ENCODE measurements at regions not wholly inside any gene's neighbourhood (a gene's known extent, or its start where the extent isn't known, plus 50 kb on each side); places are given as distances from the start of the nearest gene placed in this dataset.

GRCh38 chr9:11045589-11045988 is 432.8 kb upstream of the PTPRD start:
- TF ChIP-seq CTCF (IDR thresholded peaks at IDR 0.05; ENCODE audit: low read depth, low read length) = no peak
- Histone ChIP-seq H3K27ac (no peak overlapping the region), H3K9me3 (ENCODE audit: low read depth) (no peaks in the 10 kb centered on the region), H3K4me1 (ENCODE audit: low read depth) (no peaks in the 10 kb centered on the region), H3K27me3 (no peaks in the 10 kb centered on the region), H3K4me3 (no peak overlapping the region), H3K36me3 (no peaks in the 10 kb centered on the region)
- no peak for DNase-seq (ENCODE audit: low read depth in 1 of 2, low spot score in 1 of 2)

DNA sequence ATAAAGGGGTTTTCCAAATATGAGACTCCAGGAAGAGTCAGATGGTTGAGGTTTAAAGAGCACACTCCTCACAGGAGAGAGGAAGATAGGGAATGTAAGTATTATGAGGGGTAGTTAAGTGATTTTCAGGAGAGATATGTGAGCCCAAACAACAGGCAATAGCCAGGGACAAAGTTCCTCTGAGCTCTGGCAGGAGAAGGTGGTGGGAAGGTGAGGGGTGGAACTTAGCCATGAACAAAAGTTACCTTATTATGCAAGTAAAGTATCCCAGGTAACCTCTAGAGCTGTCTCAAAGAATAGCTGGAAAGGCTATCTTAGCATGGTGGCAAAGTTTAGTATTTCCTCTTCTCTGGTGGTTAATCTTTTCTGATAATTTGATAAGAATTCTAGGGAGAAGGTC is 450.5 kb upstream of the PTPRD start:
- H3K27me3 ChIP-seq = no peaks in the 10 kb centered on the region
- H3K4me1 ChIP-seq (ENCODE audit: low read depth) = no peaks in the 10 kb centered on the region
- no peaks in the 10 kb centered on the region for H3K36me3 ChIP-seq
- TF ChIP-seq CTCF (IDR thresholded peaks at IDR 0.05; ENCODE audit: low read depth, low read length) = no peak
- DNase-seq (ENCODE audit: low read depth in 1 of 2, low spot score in 1 of 2) = no peak
- H3K27ac ChIP-seq = no peak overlapping the region
- no peak overlapping the region for H3K4me3 ChIP-seq
- H3K9me3 ChIP-seq (ENCODE audit: low read depth) = no peaks in the 10 kb centered on the region

GRCh38 chr9:11064909-11065308 is 452.1 kb upstream of the PTPRD start:
- TF ChIP-seq CTCF (IDR thresholded peaks at IDR 0.05; ENCODE audit: low read depth, low read length) = no peak
- Histone ChIP-seq H3K9me3 (ENCODE audit: low read depth) (no peaks in the 10 kb centered on the region), H3K4me1 (ENCODE audit: low read depth) (no peaks in the 10 kb centered on the region), H3K36me3 (no peaks in the 10 kb centered on the region), H3K27ac (no peak overlapping the region), H3K4me3 (no peak overlapping the region), H3K27me3 (no peaks in the 10 kb centered on the region)
- no peak for DNase-seq (ENCODE audit: low read depth in 1 of 2, low spot score in 1 of 2)

GRCh38 chr9:11072176-11072575 is 459.4 kb upstream of the PTPRD start:
- Histone ChIP-seq H3K27ac (no peak overlapping the region), H3K27me3 (no peaks in the 10 kb centered on the region), H3K36me3 (no peaks in the 10 kb centered on the region), H3K4me3 (no peak overlapping the region), H3K9me3 (ENCODE audit: low read depth) (no peaks in the 10 kb centered on the region), H3K4me1 (ENCODE audit: low read depth) (no peaks in the 10 kb centered on the region)
- no peak for DNase-seq (ENCODE audit: low read depth in 1 of 2, low spot score in 1 of 2)
- no peak for TF ChIP-seq CTCF (IDR thresholded peaks at IDR 0.05; ENCODE audit: low read depth, low read length)

GRCh38 chr9:11086561-11086960 is 473.8 kb upstream of the PTPRD start:
- TF ChIP-seq CTCF (IDR thresholded peaks at IDR 0.05; ENCODE audit: low read depth, low read length) = no peak
- H3K27ac ChIP-seq = no peak overlapping the region
- DNase-seq (ENCODE audit: low read depth in 1 of 2, low spot score in 1 of 2) = no peak

DNA sequence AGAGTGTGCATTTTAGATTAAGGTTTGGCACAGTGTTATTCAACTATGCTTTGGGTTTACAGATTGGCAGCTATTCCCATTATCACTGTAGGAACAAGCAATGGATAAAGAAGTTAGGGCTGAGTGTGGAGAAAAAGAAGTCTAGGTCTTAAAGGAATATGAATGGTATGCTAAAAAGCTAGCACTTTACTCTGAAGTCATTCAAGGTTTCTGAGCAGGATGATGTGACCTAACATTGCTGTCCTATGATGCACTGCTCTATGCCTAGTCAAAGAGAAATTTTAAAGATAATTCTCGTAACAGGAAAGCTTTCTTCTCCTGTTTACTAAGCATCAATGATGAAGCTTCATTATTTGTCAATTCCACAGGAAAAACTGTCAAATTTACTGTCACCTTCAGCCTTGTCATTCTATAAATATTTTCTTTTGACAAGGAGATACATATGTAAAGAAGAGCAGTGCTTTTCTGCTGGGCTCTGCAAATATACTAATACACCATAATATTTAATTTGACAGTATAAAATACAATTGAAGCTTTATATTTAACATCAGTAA is 476.1 kb upstream of the PTPRD start:
- Histone ChIP-seq H3K4me1 (ENCODE audit: low read depth) (peaks cover 2% of the 10 kb centered on the region), H3K36me3 (no peaks in the 10 kb centered on the region), H3K9me3 (ENCODE audit: low read depth) (no peaks in the 10 kb centered on the region), H3K4me3 (no peak overlapping the region), H3K27me3 (no peaks in the 10 kb centered on the region), H3K27ac (no peak overlapping the region)
- no peak for DNase-seq (ENCODE audit: low read depth in 1 of 2, low spot score in 1 of 2)
- no peak for TF ChIP-seq CTCF (IDR thresholded peaks at IDR 0.05; ENCODE audit: low read depth, low read length)

More at GRCh38 chr9:11086561-11086960, 473.8 kb upstream of the PTPRD start:
- no peaks in the 10 kb centered on the region for H3K4me1 ChIP-seq (ENCODE audit: low read depth)
- no peak overlapping the region for H3K4me3 ChIP-seq
- no peaks in the 10 kb centered on the region for H3K9me3 ChIP-seq (ENCODE audit: low read depth)
- H3K27me3 ChIP-seq = no peaks in the 10 kb centered on the region
- no peaks in the 10 kb centered on the region for H3K36me3 ChIP-seq
